ENCODE measurements at regions not wholly inside any gene's neighbourhood (a gene's known extent, or its start where the extent isn't known, plus 50 kb on each side); places are given as distances from the start of the nearest gene placed in this dataset.

DNA sequence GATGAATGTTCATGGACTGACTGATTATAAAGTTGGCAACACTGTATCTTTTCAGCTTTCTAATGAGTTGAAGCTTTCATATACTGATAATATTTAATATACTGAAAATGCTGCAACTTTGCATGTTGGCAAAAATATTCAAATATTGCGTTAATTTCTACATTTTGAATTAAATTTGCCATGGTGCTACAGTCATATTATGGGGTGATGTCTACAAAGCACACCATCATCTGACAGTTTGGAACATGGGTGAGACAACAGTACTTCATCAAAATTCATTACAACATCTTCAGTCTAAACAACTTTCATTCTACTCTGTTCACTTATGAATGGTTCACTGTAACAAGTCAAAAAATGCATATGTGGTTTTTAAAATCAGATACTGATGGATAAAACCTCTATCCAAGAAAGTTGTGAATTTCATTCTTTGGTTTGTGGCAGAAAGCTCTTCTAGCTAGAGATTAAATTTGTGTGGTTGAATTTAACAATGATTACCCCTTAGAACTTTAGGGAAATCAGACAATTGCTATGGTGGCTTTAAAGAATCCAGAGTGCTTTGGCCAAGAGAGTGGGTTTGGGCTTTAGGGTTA is 136.4 kb downstream of the TMEM26 start:
- Histone ChIP-seq H3K4me1 (no peaks in the 10 kb centered on the region), H3K9me3 (no peaks in the 10 kb centered on the region), H3K27ac (no peak overlapping the region), H3K4me3 (no peak overlapping the region), H3K4me2 (no peak overlapping the region)
- ATAC-seq, result no peak
- WGBS (ENCODE audit: missing lambda C conversion rate), result 49% methylated on average over 1 of the region's 1 CpG
- ChIA-PET POLR2A (no interaction called here), CTCF (no interaction called here)
- no peak for FAIRE-seq
- TF ChIP-seq POLR2A (IDR thresholded peaks at IDR 0.05; ENCODE audit: low read length) (no peak), RCOR1 (IDR thresholded peaks at IDR 0.05; ENCODE audit: low read depth, low read length) (no peak), FOXS1 (CRISPR knock-in tag; IDR thresholded peaks at IDR 0.05) (no peak), HOXB13 (CRISPR knock-in tag; IDR thresholded peaks at IDR 0.05; ENCODE audit: low read depth) (no peak), JUNB (IDR thresholded peaks at IDR 0.05) (no peak), ZFP36 (IDR thresholded peaks at IDR 0.05; ENCODE audit: borderline replicate concordance, partially characterized antibody) (no peak), EHF (CRISPR knock-in tag; IDR thresholded peaks at IDR 0.05) (no peak), CHD4 (IDR thresholded peaks at IDR 0.05; ENCODE audit: borderline replicate concordance) (no peak), SMC3 (IDR thresholded peaks at IDR 0.05) (no peak)
- TF ChIP-seq, protein P1, sequence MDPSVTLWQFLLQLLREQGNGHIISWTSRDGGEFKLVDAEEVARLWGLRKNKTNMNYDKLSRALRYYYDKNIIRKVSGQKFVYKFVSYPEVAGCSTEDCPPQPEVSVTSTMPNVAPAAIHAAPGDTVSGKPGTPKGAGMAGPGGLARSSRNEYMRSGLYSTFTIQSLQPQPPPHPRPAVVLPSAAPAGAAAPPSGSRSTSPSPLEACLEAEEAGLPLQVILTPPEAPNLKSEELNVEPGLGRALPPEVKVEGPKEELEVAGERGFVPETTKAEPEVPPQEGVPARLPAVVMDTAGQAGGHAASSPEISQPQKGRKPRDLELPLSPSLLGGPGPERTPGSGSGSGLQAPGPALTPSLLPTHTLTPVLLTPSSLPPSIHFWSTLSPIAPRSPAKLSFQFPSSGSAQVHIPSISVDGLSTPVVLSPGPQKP (IDR thresholded peaks at IDR 0.05; ENCODE audit: low read depth, low read length), result no peak
- DNase-seq (ENCODE audit: low read depth in 1 of 2, low spot score in 1 of 2), result no peak

DNA sequence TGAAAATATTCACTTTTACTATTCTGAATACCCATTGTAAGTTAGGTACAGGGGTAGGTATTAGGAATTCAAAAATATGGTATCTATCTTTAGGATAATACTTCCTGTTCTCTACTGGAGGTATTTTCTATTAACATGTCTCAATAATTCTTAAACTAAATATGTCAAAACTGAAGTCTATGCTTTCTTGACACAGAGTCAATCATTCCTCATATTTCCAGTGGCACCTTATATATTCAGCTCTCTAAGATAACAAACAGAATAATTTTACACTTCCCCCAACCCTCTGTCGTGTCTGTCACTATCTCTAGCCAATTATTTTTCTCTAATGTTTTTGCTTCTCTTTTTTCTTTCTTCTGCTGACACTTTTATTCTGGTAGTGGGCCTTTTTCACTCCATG is 138.9 kb downstream of the TMEM26 start:
- DNase-seq (ENCODE audit: low read depth in 1 of 2, low spot score in 1 of 2) (no peak), FAIRE-seq (no peak), ATAC-seq (no peak)
- Histone ChIP-seq H3K27ac (no peak overlapping the region), H3K9me3 (no peaks in the 10 kb centered on the region), H3K4me1 (no peaks in the 10 kb centered on the region), H3K4me2 (no peak overlapping the region), H3K4me3 (no peak overlapping the region)
- TF ChIP-seq EHF (CRISPR knock-in tag; IDR thresholded peaks at IDR 0.05) (no peak), HDAC2 (IDR thresholded peaks at IDR 0.05) (no peak)
- ChIA-PET POLR2A (no interaction called here), CTCF (interaction anchor here (0.6 kb wide), 1 partner anchor 489 kb away, joined by 3 read pairs; no protein-coding TSS in a partner anchor)
- WGBS (ENCODE audit: missing lambda C conversion rate), result 14% methylated on average over 1 of the region's 1 CpG

DNA sequence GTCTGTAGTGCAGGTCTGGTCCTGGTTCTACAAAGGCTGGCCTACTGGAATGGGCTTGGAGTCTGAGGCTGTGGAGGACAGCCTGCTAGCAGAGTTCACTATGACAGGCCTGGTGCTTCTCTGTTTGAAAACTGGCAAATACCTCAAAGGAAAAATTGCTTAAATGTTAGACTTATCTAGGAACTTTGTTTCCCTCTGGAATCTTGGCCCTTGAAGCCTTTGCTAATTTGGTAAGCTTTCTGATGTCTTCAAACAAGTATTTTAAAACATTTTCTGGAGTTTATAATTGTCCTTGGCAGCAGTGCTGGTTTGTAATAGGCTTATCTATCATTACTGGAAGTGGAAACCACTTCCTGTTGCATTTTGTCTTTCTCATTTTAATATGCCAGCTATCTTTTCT is 139.7 kb downstream of the TMEM26 start:
- ATAC-seq, result no peak
- FAIRE-seq, result no peak
- Histone ChIP-seq H3K9me3 (no peaks in the 10 kb centered on the region), H3K4me1 (no peaks in the 10 kb centered on the region), H3K27ac (no peak overlapping the region), H3K4me3 (no peak overlapping the region), H3K4me2 (no peak overlapping the region)
- TF ChIP-seq KDM1A (IDR thresholded peaks at IDR 0.05; ENCODE audit: low read depth) (no peak), KDM5A (IDR thresholded peaks at IDR 0.05) (no peak), FOXS1 (CRISPR knock-in tag; IDR thresholded peaks at IDR 0.05) (no peak), HDAC2 (IDR thresholded peaks at IDR 0.05) (no peak), NR3C1 (IDR thresholded peaks at IDR 0.05) (no peak), GATA3 (IDR thresholded peaks at IDR 0.05; ENCODE audit: borderline replicate concordance) (no peak), CBX2 (IDR thresholded peaks at IDR 0.05; ENCODE audit: borderline replicate concordance, low read depth) (no peak), NPAS2 (CRISPR knock-in tag; IDR thresholded peaks at IDR 0.05; ENCODE audit: borderline replicate concordance) (no peak), TP53 (CRISPR knock-in tag; IDR thresholded peaks at IDR 0.05) (no peak), CBX8 (IDR thresholded peaks at IDR 0.05) (no peak), MYC (IDR thresholded peaks at IDR 0.05; ENCODE audit: borderline replicate concordance, low read length) (no peak), HOXB13 (CRISPR knock-in tag; IDR thresholded peaks at IDR 0.05; ENCODE audit: low read depth) (no peak)
- TF ChIP-seq, protein P2, sequence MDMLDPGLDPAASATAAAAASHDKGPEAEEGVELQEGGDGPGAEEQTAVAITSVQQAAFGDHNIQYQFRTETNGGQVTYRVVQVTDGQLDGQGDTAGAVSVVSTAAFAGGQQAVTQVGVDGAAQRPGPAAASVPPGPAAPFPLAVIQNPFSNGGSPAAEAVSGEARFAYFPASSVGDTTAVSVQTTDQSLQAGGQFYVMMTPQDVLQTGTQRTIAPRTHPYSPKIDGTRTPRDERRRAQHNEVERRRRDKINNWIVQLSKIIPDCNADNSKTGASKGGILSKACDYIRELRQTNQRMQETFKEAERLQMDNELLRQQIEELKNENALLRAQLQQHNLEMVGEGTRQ (IDR thresholded peaks at IDR 0.05), result no peak
- TF ChIP-seq, protein P3, sequence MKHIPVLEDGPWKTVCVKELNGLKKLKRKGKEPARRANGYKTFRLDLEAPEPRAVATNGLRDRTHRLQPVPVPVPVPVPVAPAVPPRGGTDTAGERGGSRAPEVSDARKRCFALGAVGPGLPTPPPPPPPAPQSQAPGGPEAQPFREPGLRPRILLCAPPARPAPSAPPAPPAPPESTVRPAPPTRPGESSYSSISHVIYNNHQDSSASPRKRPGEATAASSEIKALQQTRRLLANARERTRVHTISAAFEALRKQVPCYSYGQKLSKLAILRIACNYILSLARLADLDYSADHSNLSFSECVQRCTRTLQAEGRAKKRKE (CRISPR knock-in tag; IDR thresholded peaks at IDR 0.05; ENCODE audit: low read depth), result no peak
- DNase-seq (ENCODE audit: low read depth in 1 of 2, low spot score in 1 of 2), result no peak
- ChIA-PET POLR2A (no interaction called here), CTCF (no interaction called here)

Data from A549 (cell line).